Globus pallidus (tissue), 1 donor: ENCODE measurements at regions not wholly inside any gene's neighbourhood (a gene's known extent, or its start where the extent isn't known, plus 50 kb on each side); places are given as distances from the start of the nearest gene placed in this dataset.

Experiments used
- DNase-seq: peaks from one replicate; pipeline ENCODE4 v3.0.0-alpha.2; 2015; ENCODE audit warnings: low spot score

GRCh38 chr13:81540777-81541176 lies 1199.9 kb upstream of the SPRY2 start:
- peak; percentile 2 for DNase-seq

- no peak for DNase-seq
These were observed 1198.8 kb upstream of the SPRY2 start for GRCh38 chr13:81539643-81540150.

GRCh38 chr13:81498969-81499368 lies 1158.0 kb upstream of the SPRY2 start:
- DNase-seq, result no peak

- DNase-seq, result no peak
These were observed 1152.2 kb upstream of the SPRY2 start for GRCh38 chr13:81493144-81493543.

GRCh38 chr13:81492449-81492848 lies 1151.5 kb upstream of the SPRY2 start:
- no peak for DNase-seq

GRCh38 chr13:81488021-81488420 lies 1147.1 kb upstream of the SPRY2 start:
- DNase-seq, result no peak

- DNase-seq, result peak; percentile 9
These were observed 1146.2 kb upstream of the SPRY2 start for GRCh38 chr13:81487151-81487550.

GRCh38 chr13:81480634-81481033 lies 1139.7 kb upstream of the SPRY2 start:
- DNase-seq, result peak; percentile 38

GRCh38 chr13:81473366-81473899 lies 1132.5 kb upstream of the SPRY2 start:
- DNase-seq, result no peak

GRCh38 chr13:81458170-81458569 lies 1117.2 kb upstream of the SPRY2 start:
- DNase-seq, result no peak

GRCh38 chr13:81446441-81446840 lies 1105.5 kb upstream of the SPRY2 start:
- no peak for DNase-seq

- DNase-seq, result no peak
These were observed 1102.0 kb upstream of the SPRY2 start for GRCh38 chr13:81442904-81443303.

GRCh38 chr13:81425286-81425685 lies 1084.4 kb upstream of the SPRY2 start:
- DNase-seq, result no peak

GRCh38 chr13:81409284-81409683 lies 1068.4 kb upstream of the SPRY2 start:
- DNase-seq, result no peak

- DNase-seq, result no peak
These were observed 1067.7 kb upstream of the SPRY2 start for GRCh38 chr13:81408647-81409046.

- DNase-seq, result no peak
These were observed 1065.8 kb upstream of the SPRY2 start for GRCh38 chr13:81406639-81407292.

- DNase-seq, result no peak
These were observed 1065.1 kb upstream of the SPRY2 start for GRCh38 chr13:81406022-81406421.

GRCh38 chr13:81396192-81396591 lies 1055.3 kb upstream of the SPRY2 start:
- no peak for DNase-seq

- no peak for DNase-seq
These were observed 1054.4 kb upstream of the SPRY2 start for GRCh38 chr13:81395368-81395767.

GRCh38 chr13:81394640-81395039 lies 1053.7 kb upstream of the SPRY2 start:
- no peak for DNase-seq

GRCh38 chr13:81393721-81394120 lies 1052.8 kb upstream of the SPRY2 start:
- DNase-seq, result no peak

GRCh38 chr13:81393110-81393509 lies 1052.2 kb upstream of the SPRY2 start:
- DNase-seq, result no peak

GRCh38 chr13:81388400-81388799 lies 1047.5 kb upstream of the SPRY2 start:
- no peak for DNase-seq

- DNase-seq, result no peak
These were observed 1042.5 kb upstream of the SPRY2 start for GRCh38 chr13:81383444-81383843.
